RPMI7951 (cell line): ENCODE measurements at regions not wholly inside any gene's neighbourhood (a gene's known extent, or its start where the extent isn't known, plus 50 kb on each side); places are given as distances from the start of the nearest gene placed in this dataset.

Experiments
- DNase-seq: peaks from one replicate; pipeline ENCODE4 v3.0.0-alpha.2; 2012; ENCODE audit warnings: low read depth

DNA sequence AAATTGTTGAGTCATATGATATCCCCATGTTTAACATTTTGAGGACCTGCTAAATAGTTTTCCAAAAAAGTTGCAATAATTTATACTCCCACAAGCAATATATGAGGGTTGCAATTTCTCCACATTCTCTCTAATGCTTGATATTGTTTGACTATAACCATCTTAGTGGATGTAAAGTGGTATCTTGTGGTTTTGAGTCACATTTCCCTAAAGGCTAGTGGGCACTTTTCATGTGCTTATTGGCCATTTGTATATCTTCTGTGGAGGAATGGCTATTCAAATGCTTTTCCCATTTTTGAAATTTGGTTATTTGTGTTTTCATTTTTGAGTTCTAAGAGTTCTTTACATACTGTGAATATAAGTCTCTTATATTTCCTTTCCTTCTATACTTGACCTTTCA is 82.7 kb downstream of the SCG2 start:
- peak; percentile 56 for DNase-seq

DNA sequence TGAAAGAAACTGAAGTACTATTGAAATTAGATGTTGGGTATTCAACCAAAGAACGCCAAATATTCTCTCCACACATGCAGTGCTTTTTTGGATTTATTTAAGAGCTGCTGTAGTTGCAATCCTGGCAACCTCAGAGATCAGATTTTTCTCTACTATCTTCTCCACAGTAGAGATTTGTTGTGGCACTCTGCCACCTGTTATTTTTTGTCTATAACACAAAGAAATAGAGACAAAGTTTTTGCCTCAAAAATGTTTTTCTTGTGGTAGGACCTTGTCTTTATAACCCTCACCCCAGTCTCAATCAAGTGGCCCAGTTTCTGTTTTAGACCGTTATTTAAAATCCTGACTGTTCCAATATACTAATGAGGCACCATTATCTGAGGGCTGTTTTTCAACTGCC is 79.4 kb downstream of the SCG2 start:
- DNase-seq, result no peak

DNA sequence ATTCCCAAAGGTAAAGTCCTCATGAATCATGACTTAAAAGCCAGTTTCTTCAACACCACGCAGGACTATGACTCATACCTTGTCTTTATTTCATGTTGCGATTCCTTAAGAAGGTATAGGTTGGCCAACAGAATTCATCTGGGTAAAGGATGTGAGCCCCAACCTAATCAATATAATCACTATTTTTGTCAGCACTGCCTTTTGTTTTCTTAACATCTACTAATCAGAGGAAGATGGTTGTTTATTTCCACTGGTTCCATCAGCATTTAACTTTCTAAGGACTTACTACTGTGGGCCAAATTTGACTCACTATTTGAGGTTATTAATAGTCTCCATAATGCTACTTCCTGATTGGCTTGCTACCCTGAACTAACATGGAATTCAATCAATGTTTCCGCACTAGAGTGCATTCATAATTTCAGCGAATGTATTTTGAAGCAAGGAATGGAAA is 78.6 kb downstream of the SCG2 start:
- DNase-seq, result peak; percentile 71

DNA sequence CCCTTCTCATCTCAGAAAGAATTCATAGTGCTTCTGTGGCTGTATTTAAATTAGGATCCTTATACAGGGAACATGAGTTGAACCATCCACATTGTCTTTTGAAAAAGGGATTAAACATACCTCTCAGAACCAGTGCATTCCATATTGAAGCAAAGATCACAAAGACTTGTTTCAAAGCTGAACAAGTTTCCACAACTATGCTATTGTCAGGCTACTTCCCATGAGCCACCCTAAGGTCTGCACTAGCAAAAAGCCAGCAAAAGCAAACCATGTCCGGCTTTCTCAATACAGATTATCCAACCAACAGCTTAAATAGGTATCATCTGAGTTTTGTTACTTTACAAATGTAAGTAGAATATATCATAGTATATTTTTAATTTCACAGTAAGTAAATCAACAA is 78.1 kb downstream of the SCG2 start:
- DNase-seq, result no peak

DNA sequence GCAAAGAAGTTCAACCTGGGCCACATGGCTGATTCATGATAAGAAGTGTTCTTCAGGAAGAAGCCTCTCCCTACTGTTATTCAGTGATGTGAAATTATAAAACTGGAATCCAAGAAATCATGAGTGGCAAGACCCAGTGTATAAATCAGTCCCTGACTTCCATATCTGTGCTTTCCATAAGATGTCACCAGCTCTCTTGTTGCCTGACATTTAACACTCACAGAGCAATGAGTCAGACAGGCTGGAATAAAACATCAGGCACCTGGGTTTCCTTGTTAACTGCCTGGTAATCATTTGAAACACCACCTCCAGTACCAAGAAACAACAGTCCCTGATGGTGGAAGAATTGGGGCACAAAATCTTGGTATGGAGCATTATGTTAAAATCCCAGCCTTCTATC is 76.1 kb downstream of the SCG2 start:
- peak; percentile 63 for DNase-seq

DNA sequence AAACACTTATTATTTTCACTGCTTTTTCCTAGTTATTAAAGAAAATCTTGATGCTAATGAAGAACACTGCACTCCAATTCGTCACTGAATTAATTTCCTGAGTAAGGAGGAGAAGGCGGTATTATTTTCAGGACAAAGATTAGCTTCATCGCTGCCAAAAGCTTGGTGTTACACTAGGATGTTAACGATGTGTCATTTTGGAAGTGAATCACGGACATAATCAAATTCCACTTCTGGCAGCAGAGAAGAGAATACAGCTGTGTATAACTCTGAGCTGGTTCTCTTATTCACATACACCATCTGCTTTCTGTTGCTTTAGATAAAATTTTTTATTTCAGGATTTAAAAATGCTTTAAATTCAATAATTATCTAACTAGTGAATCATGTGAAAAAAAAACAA is 74.1 kb downstream of the SCG2 start:
- peak; percentile 88 for DNase-seq

DNA sequence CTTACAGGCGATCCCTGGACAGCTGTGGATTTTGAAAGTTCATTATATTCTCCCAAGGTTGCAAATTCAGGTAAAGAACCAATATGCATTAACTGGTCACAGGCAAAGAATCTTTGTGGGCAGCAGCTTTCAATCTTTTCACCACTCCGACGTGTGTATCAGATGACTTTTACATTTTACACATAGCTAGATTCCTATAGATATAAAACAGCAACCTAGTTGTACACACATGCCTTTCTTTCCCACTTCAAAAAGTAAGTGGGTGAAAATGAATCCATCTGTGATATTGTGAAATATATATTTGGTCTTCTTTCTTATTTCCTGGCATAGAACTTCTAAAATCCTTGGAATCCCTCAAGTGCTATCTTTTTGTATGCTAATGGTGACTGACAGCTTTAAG is 72.5 kb downstream of the SCG2 start:
- DNase-seq, result no peak

DNA sequence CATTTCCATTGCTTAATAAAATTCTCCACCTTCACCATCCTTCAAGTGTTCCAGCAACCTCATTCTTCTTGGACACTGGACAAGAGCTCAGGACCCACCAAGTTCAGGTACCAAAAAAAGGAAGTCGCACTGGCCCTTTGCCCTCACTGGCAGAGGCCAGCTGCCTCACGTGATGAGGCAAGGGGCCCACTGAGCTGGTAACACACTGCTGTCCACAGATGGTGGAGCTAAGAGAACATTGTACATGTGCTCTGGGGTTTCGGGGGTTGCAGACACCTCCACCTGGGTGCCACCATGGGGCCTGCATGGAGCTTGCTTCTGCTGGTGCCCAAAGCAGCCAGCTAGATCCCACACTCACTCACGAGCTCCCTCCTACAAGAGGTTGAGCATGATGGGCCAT is 71.3 kb downstream of the SCG2 start:
- DNase-seq, result no peak

DNA sequence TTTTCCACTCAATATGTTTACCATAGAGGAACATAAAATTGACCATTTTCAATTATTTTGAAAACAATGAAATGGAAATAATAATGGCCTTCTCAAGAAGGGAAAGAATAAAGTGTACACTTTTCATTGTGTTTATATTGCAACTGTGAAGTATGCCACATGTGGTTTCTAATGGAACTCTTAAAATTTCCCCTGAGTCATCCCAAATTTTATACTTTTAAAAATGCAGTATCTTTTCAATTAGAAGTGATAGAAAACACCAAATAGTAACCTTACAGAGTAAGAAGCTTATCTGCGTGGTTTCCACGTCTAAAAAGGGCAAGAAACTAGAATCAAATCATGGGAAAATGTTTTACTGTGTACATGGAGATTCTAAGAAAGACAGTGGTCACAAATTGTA is 70.0 kb downstream of the SCG2 start:
- peak; percentile 22 for DNase-seq

DNA sequence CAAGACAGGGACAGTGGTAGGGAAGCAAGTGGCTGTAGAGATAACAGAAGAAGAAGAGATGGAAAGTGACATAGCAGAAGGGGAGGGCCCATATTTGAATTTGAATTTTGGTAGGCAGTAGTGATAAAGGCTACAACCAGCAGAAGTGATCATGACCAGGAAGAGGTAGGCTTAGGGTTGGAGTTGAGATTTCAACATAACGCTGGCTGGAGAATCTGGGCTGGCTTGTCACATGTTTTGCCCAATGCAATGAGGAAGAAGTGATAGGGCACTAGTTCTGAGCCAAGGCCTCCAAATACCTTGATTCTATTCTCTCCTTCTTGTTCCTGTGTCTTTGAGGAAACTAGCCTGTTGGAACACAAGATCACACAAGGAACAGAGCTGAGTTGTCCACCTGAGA is 69.4 kb downstream of the SCG2 start:
- DNase-seq, result no peak

DNA sequence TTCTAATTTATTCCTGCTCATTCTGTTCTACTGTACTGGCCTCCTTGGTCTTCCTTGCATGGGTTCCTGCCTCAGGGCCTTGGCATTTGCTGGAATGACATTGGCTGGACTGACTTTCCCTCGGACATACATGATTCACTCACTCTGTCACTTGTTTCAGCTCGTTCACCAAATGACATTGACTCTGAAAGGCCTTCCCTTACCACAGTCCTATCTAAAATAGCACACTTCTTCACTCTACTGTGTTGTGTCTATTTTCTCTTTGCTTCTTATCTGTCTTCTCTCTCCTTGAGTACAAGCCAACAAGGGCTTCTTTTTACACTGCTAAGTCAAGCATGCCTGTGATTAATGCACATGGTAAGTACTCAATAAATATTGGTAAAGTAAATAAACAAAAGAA is 65.6 kb downstream of the SCG2 start:
- DNase-seq, result peak; percentile 82

DNA sequence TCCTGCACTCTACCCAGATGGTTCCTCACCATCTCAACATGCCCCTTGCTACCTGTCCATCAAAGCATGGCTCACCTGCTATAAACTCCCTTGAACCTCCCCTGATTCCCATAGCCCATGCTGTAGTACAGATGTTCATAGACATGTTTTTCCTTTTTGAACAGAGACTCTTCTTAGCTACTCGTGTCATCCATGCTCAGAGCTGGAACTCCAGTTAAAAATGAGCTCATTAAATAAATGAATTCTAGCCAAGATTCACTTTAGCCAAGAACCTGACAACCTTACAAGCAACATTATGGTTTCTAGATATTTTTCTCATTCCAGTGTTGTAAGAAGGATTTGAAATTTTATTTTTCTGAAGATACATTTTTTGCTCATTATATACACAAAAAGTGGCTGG is 65.0 kb downstream of the SCG2 start:
- no peak for DNase-seq

DNA sequence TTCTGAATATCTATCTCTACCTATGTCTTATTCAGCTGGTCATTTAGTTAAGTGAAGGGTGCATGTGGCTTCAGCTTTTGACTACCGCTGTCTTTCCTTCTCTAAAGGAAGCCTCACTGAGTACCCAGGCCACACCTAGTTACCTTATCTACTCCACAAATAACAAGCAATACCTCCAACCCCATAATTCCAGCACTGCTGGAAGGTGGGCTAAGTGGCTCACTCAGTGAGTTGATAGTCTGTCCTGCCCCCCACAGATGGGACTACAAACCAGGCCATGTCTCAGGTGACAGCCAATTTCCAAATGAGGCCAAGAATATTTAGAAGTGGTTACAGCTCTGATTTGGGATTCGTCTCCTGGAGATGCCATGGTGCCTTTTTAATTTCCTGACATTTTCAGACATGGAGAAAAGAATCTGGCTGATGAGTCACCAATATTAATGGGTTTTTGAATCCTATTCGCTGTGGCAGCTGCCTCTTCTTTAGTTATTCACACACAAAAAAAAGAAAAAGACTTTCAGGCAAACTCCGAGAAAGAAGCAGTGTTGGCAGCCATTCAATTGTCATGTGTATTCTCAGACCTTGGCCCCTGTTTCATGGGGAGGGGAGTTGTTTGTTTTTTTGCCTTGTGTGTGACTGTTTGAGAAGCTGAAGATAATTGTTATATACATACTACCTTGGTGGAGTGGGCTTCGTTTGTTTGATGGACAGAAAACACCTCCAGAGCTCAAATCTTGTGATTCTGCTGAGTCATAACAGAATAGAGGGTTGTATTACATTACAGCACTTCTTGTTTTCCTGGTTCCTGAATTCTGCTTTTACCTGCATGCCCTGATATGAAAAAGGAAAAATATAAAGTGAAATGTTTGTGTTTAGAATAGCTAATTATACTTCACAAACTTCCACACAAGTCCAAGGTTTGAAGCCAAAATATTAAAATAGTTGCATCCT is 64.2 kb downstream of the SCG2 start:
- peak; percentile 52 for DNase-seq

DNA sequence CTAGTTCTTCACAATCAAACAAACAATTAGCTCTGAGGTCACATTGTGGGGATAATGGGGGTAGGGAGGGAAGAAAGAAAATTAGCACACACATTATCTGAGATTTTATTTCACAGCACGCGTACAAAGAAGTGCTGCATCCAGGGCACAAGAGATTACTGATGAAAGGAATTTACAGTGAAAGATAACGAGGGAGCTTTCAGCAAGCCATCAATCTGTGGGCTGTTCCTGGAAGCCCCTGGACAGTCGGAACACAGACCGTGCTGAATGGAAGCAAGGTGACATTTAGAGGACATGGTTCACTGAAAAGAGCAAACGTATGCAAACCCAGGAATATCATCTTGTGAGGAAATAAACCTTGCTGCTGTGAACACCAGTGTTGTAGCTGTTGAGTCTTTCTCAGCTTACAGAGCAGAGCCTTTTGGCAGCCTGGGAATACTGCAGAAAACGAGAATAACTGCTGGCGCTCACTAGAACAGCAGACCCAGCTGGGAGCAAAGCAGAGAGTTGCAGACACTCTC is 63.2 kb downstream of the SCG2 start:
- no peak for DNase-seq

DNA sequence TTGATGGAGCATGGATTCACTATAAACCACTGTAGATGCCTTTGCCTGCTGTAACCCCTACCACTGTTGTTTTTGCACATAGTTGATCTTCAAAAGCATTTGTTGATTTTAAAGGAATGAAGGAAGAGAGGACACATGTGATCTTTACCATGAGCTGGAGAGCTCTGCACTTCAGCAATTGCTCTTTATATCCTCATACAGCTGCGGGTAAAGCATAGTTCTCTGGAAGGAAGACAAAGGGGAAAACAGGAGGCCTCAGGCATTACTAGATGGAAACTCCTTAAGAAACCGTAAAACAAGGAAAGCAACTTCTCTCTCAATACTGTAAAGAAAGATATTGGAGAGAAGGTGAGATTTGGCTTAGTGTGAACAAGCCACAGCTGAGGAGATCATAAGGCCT is 60.6 kb downstream of the SCG2 start:
- DNase-seq, result no peak

DNA sequence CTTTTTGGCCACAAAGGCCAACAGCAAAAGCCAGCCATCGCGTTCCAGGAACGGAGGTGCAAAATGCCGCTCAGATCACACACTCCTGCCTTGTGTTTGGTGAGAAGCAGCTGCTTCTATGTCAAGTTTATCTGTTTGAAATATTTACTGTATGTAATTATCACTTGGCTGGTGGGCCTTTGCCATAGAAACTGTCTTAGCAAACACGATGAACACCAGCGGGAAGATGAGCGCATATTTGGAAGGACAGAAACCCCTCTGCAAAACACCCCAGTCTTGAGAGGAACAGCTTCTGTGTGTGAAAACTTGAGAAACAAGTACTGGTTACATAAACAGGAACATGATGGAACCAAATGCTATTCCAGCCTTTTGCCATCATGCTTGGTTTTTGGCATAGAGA is 59.7 kb downstream of the SCG2 start:
- no peak for DNase-seq

DNA sequence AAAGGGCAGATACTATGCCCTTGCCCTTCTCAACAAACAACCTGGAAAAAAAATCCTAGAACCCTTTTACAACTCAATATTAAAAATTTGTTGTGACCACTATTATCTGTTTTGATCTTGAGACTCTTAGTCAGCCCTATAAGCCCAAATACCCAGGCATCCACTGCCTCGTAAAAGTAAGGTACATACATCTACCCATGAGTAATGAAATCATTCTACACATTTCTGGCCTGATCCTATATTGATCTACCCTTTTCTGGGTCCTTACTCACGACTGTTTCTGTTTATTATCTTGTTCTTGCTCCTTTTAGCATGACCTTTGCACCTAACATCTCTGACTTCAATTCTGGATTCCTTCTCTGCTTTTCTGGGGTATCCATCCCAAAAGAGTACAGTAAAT is 56.8 kb downstream of the SCG2 start:
- DNase-seq, result no peak

DNA sequence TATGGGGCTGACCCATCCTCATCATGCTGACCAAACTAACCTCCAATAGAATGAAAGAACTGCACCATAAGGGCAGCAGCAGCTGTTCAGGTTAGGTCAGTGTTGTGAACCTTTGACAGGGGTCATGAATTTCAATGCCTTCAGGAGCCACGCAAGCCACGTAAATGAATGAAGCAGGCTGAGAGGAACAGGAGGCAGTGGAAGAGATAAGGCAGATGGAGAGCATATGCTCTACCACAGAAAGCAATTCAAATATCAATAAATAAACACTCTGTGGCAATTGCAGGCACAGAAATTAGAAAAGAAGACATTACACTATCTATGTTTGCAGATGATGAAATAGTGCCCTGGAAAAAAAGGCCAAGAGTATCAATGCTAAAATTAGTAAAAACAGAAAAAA is 56.3 kb downstream of the SCG2 start:
- DNase-seq, result peak; percentile 70
